ENCODE measurements at regions not wholly inside any gene's neighbourhood (a gene's known extent, or its start where the extent isn't known, plus 50 kb on each side); places are given as distances from the start of the nearest gene placed in this dataset.

GRCh38 chr4:123455360-123455759, 58.8 kb downstream of the SPRY1 start:
- peak in 1 of 2 donors; percentile 12 for DNase-seq

DNA sequence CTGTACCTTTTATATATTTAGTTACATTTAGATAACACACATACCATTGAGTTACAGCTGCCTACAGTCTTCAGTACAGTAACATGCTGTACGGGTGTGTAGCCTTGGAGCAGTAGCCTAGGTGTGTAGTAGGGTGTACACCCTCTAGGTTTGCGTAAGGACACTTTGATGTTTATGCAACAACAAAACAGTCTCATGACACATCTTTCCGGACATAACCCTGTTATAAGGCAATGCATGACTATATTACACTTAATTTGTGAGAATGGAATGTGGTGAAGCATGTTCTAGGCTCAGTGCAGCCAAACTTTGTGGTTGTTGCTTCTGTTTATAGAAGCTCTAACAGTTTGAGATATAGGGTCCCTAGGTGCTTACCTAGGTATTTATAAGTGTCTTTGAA, 65.4 kb downstream of the SPRY1 start:
- DNase-seq: no peak

- no peak for DNase-seq
Measured at GRCh38 chr4:123463869-123464268, 67.3 kb downstream of the SPRY1 start.

DNA sequence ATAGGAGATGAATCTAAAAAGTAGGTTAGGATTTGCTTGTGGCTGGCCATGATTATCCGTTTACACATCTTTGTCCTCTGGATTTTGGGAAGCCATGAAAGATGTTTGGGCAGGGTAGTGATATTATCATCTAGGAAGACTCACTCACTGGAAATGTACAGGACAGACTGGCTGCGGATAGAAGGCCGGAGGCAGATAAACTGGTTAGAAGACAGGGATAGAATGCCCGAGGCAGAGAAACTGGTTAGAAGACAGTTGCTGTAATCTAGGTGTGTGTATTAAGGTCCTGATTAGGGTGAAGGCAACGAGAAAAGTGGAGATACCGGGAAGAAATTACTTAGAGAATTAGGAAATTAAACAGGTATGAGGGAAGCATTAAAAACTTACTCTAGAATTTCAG, 68.8 kb downstream of the SPRY1 start:
- DNase-seq: no peak

DNA sequence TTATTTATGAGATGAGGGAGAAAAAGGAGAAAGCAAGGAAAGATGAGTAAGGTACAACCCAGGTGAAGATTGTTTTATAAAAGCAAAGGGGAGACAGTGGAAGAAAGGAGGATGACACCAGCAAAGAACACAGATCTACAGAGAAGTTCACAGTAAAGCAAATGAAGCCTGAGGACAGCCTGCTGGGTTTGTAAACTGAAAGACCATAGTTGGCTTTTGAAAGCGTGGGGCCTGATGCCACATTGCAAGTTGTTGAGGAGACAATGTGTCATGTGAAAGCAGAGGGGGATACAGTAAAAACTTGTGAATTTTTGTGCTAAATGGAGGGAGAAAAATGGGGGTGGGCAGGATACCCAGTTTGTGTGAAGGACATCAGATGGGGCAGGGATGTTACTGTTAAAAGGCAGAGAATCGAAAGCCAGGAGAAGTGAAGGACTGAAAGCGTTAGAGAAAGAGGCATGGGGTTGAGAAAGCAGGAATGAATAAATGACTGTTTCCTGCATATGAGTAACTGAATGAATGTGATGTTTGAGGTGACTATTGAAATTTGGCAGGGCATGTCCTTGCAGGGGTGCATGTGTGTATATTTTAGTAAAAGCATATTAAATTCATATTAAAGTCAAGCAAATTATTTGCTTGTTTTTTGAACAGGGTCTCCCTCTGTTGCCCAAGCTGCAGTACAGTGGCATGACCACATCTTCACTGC, 69.6 kb downstream of the SPRY1 start:
- DNase-seq: no peak

DNA sequence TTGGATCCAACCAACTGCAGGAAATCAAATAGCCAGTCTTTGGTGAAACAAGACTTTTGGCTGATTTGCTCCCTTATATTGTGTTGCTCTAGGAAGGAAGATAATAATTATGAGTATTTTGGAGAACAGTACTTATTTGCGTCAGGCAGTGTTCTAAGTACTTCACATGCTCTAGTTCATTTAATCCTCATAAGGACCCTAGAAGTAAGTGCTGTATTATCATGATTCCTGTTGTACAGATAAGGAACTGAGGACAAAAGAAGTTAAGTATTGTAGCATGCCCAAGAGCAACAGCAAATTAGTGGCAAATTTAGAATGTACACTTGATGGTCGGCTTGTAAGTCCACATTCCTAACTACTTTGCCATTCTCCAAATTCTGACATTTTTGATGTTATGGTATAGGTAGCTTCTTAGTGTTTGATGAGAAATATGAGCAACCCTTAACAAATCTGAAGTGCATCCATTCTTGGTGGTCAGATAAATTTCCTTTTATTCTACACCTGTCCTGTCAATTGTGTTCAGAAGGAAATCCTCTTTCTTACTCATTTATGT, 72.0 kb downstream of the SPRY1 start:
- DNase-seq: no peak

GRCh38 chr4:123469245-123469644, 72.7 kb downstream of the SPRY1 start:
- no peak for DNase-seq

DNA sequence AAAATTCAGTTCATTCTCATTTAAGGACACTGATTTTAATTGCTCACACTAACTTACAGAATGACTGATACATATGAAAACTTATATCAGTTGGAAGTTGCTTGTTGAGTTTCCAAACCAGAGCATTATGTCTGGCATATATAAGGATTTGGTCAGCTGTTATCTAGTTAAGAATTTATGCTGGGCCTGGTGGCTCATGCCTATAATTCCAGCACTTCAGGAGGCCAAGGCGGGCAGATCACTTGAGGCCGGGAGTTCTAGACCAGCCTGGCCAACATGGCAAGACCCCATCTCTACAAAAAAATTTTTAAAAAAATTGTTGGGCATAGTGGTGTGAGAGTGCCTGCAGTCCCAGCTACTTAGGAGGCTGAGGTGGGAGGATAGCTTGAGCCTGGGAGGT, 73.1 kb downstream of the SPRY1 start:
- DNase-seq: no peak

DNA sequence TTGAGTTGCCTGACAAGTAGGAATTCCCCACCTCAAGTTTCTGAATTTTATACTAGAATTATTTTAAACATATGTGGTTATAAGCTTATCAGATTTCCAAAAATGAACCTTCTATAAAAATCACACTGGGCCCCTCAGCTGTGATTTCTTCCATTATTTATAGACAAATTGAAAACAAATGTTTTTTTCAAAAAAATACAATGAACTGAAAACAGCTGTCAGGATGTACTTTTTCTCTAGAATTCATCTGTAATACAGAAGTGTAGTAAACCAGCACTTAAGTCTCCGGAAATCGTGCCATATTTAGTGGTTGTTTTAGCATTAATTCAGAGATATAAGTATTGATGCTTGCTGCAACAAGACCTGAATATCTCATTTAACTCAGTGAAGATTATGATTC, 74.0 kb downstream of the SPRY1 start:
- DNase-seq: no peak

GRCh38 chr4:123471655-123472369, 75.2 kb downstream of the SPRY1 start:
- peak; percentile 78 to 89 for DNase-seq

- DNase-seq: no peak
Measured at GRCh38 chr4:123474817-123475216, 78.2 kb downstream of the SPRY1 start.

GRCh38 chr4:123476089-123476488, 79.5 kb downstream of the SPRY1 start:
- DNase-seq: no peak

DNA sequence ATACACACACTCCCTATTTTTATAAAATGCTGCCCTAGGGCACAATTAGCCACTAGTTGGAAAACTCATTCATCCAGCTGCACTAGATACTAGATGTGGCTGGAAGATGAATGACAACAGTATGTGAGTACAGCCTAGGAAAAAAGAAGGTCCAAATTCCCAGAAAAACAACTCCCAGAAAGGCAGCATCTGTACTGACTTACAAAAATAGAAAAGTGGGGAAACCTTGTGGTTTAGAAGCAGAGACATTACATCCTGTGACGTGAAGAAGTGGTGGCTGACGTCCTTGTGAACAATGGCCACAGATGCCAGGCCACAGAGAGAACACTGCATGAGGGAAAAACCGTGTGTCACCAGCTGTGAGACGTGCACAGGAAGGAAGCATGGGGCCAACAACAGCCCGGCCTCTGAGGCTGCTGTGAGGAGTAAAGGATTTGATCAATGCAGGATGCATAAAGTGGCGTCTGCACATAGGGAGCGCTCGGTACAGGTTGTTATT, 81.2 kb downstream of the SPRY1 start:
- DNase-seq: peak in 1 of 2 donors; percentile 51

DNA sequence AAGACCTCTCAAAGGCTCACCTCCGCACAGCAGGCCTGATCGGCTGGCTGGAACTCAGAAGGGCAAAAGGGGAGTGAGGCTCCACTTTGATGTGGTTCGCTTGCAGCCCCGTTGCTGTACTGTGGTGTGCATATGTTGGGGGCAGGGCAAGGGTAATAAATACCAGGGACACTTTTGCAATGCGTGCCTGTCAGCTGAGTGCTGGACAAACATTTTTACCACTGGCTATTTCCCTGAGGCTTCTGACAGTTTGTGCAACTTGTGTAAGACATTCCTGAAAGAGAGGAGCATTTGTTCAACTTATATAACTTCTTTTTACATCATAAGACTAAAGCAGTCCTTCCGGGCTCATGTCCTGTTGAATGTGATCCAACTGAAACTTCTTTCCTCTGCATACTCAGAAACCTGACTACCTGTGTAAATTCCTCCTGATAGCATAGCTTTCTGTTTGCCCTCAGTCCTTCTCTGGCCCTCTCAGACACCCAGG, 82.3 kb downstream of the SPRY1 start:
- no peak for DNase-seq

DNA sequence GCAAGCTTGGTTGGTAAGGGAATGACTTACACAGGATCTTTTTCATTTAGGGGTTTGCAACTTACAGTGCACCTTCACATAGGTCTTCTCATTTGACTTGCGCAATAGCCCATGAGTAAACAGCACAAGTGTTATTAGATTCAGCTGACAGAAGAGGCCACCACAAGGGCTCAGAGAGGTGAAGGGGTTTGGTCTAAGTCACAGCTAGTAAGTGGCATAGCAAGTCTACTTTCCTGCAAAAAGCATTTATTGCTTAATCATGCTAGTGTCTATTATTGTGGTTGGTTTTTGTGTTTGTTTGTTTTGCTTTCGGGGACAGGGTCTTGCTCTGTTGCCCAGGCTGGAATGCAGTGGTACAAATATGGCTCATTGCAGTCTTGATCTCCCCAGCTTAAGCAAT, 83.3 kb downstream of the SPRY1 start:
- peak in 1 of 2 donors; percentile 40 for DNase-seq

- DNase-seq: no peak
Measured at GRCh38 chr4:123480706-123481418, 84.3 kb downstream of the SPRY1 start.

- DNase-seq: no peak
Measured at GRCh38 chr4:123481717-123482116, 85.1 kb downstream of the SPRY1 start.

GRCh38 chr4:123484291-123484926, 87.8 kb downstream of the SPRY1 start:
- DNase-seq: no peak

- DNase-seq: no peak
Measured at GRCh38 chr4:123485601-123486000, 89.0 kb downstream of the SPRY1 start.

GRCh38 chr4:123488916-123489315, 92.3 kb downstream of the SPRY1 start:
- DNase-seq: peak; percentile 88 to 97

DNA sequence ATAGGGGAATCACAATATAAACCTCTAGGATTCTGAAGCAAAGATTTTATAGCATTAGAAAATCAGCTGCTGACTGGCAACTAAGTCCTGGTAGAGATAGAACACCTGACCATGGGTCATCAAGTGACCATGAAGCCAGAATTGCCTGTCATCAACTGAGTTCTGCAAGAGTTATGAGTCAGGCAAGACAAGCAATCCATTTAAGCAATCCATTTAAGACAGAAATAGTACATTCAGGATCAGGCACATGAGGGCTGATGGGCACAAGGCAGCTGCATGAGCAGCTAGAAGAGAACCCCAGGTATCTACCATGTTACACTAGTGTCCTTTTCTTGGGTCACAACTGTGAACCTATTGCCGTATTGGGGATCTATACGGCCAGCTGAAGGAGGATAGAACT, 98.9 kb downstream of the SPRY1 start:
- peak; percentile 76 to 94 for DNase-seq

- no peak for DNase-seq
Measured at GRCh38 chr4:123496421-123496820, 99.8 kb downstream of the SPRY1 start.

GRCh38 chr4:123497340-123497739, 100.7 kb downstream of the SPRY1 start:
- no peak for DNase-seq
